H9 (cell line): ENCODE measurements at regions not wholly inside any gene's neighbourhood (a gene's known extent, or its start where the extent isn't known, plus 50 kb on each side); places are given as distances from the start of the nearest gene placed in this dataset.

Source experiments
- DNase-seq: peaks from one replicate; pipeline ENCODE4 v3.0.0-alpha.2; 2017
- H2AFZ ChIP-seq: one replicate; pipeline ENCODE4 v1.6.1; 2013; ENCODE audit warnings: mild to moderate bottlenecking, low read length, control low read depth, moderate library complexity
- H2AK5ac ChIP-seq: 2 replicates; pipeline ENCODE4 v1.6.1; 2013; ENCODE audit warnings: low read length, control low read depth, mixed read lengths; ENCODE audit not compliant: insufficient read length
- H2BK120ac ChIP-seq: one replicate; pipeline ENCODE4 v1.6.1; 2013; ENCODE audit warnings: low read depth, mild to moderate bottlenecking, low read length, control low read depth, inconsistent platforms; ENCODE audit not compliant: poor library complexity, severe bottlenecking
- H2BK12ac ChIP-seq: 2 replicates; pipeline ENCODE4 v1.6.1; 2013; ENCODE audit warnings: low read length, control low read depth, mixed read lengths, low read depth; ENCODE audit not compliant: insufficient read length
- H2BK15ac ChIP-seq: 2 replicates; pipeline ENCODE4 v1.6.1; 2013; ENCODE audit warnings: low read depth, low read length, control low read depth
- H2BK20ac ChIP-seq: one replicate; pipeline ENCODE4 v1.6.1; 2013; ENCODE audit warnings: low read depth, mild to moderate bottlenecking, low read length, control low read depth, inconsistent platforms; ENCODE audit not compliant: poor library complexity, severe bottlenecking
- H2BK5ac ChIP-seq: 2 replicates; pipeline ENCODE4 v1.6.1; 2013; ENCODE audit warnings: low read length, control low read depth, mixed read lengths; ENCODE audit not compliant: insufficient read length
- H3K14ac ChIP-seq: 2 replicates; pipeline ENCODE4 v1.6.1; 2013; ENCODE audit warnings: low read length, control low read depth; ENCODE audit not compliant: insufficient read depth
- H3K18ac ChIP-seq: 2 replicates; pipeline ENCODE4 v1.6.1; 2013; ENCODE audit warnings: low read depth, mild to moderate bottlenecking, mixed read lengths, low read length, control low read depth; ENCODE audit not compliant: insufficient read length
- H3K23ac ChIP-seq: 2 replicates; pipeline ENCODE4 v1.6.1; 2013; ENCODE audit warnings: low read length, control low read depth, mixed read lengths, low read depth; ENCODE audit not compliant: insufficient read length
- H3K23me2 ChIP-seq: 2 replicates; pipeline ENCODE4 v1.6.1; 2013; ENCODE audit warnings: low read depth, mild to moderate bottlenecking, mixed read lengths, low read length, control low read depth; ENCODE audit not compliant: insufficient read length, poor library complexity, severe bottlenecking
- H3K27ac ChIP-seq: 2 replicates; pipeline ENCODE4 v1.5.1; 2013; ENCODE audit warnings: low read length, control low read depth, mixed read lengths, low read depth; ENCODE audit not compliant: insufficient read length
- H3K27me3 ChIP-seq: 2 replicates; pipeline ENCODE4 v1.6.1; 2013; ENCODE audit warnings: low read length, control low read depth, inconsistent platforms; ENCODE audit not compliant: insufficient read depth
- H3K4ac ChIP-seq: 2 replicates; pipeline ENCODE4 v1.6.1; 2013; ENCODE audit warnings: low read depth, mild to moderate bottlenecking, control low read depth, inconsistent platforms, low read length, moderate library complexity
- H3K4me1 ChIP-seq: 2 replicates; pipeline ENCODE4 v1.6.1; 2013; ENCODE audit warnings: low read length, control low read depth, inconsistent platforms; ENCODE audit not compliant: insufficient read depth
- H3K4me2 ChIP-seq: 2 replicates; pipeline ENCODE4 v1.6.1; 2013; ENCODE audit warnings: low read length, control low read depth, mixed read lengths; ENCODE audit not compliant: insufficient read length, insufficient read depth
- H3K56ac ChIP-seq: 2 replicates; pipeline ENCODE4 v1.6.1; 2013; ENCODE audit warnings: low read depth, mild to moderate bottlenecking, mixed read lengths, low read length, control low read depth; ENCODE audit not compliant: insufficient read length
- H3K79me1 ChIP-seq: 2 replicates; pipeline ENCODE4 v1.6.1; 2013; ENCODE audit warnings: low read depth, mild to moderate bottlenecking, moderate library complexity, low read length, control low read depth, inconsistent platforms; ENCODE audit not compliant: insufficient read depth, poor library complexity, severe bottlenecking
- H3K79me2 ChIP-seq: 2 replicates; pipeline ENCODE4 v1.6.1; 2013; ENCODE audit warnings: low read length, control low read depth, inconsistent platforms; ENCODE audit not compliant: insufficient read depth
- H3K9ac ChIP-seq: 2 replicates; pipeline ENCODE4 v1.6.1; 2013; ENCODE audit warnings: low read length, control low read depth, mixed read lengths; ENCODE audit not compliant: insufficient read length; ENCODE audit errors: extremely low read depth
- H3K9me3 ChIP-seq: one replicate; pipeline ENCODE4 v1.6.1; 2013; ENCODE audit warnings: low read depth, low read length, inconsistent platforms; ENCODE audit not compliant: control insufficient read depth
- H3T11ph ChIP-seq: one replicate; pipeline ENCODE4 v1.6.1; 2013; ENCODE audit warnings: mild to moderate bottlenecking, low read length, control low read depth, inconsistent platforms
- H4K20me1 ChIP-seq: one replicate; pipeline ENCODE4 v1.6.1; 2013; ENCODE audit not compliant: control insufficient read depth, insufficient read length, insufficient read depth
- H4K5ac ChIP-seq: 2 replicates; pipeline ENCODE4 v1.6.1; 2013; ENCODE audit warnings: low read depth, mild to moderate bottlenecking, mixed read lengths, low read length, control low read depth; ENCODE audit not compliant: insufficient read length
- H4K8ac ChIP-seq: replicated peaks from 2 replicates; pipeline ENCODE4 v1.6.1; 2013; ENCODE audit warnings: low read length, control low read depth, mixed read lengths, low read depth; ENCODE audit not compliant: insufficient read length
- H4K91ac ChIP-seq: 2 replicates; pipeline ENCODE4 v1.6.1; 2013; ENCODE audit warnings: low read depth, mild to moderate bottlenecking, moderate library complexity, mixed read lengths, low read length, control low read depth; ENCODE audit not compliant: insufficient read length
- H3K27ac Mint-ChIP-seq, 3 experiments: 2 replicates in 2 of 3; 3 replicates in 1 of 3; pipeline ENCODE4 v1.8.0; 2020 to 2021; ENCODE audit warnings: mixed read lengths in 3 of 3, mild to moderate bottlenecking in 1 of 3, moderate library complexity in 1 of 3
- H3K27me3 Mint-ChIP-seq: 2 replicates; pipeline ENCODE4 v1.8.0; 2021; ENCODE audit warnings: low read depth, mild to moderate bottlenecking, moderate library complexity, mixed read lengths
- H3K36me3 Mint-ChIP-seq, 3 experiments: 2 replicates in 2 of 3; 3 replicates in 1 of 3; pipeline ENCODE4 v1.8.0; 2020 to 2021; ENCODE audit warnings: low read depth in 3 of 3, mixed read lengths in 3 of 3; ENCODE audit not compliant: insufficient read depth in 1 of 3
- H3K4me1 Mint-ChIP-seq, 2 experiments: 2 replicates each; pipeline ENCODE4 v1.8.0; 2020; ENCODE audit warnings: mixed read lengths in 2 of 2
- H3K4me3 Mint-ChIP-seq, 2 experiments: 2 replicates in 1 of 2; 3 replicates in 1 of 2; pipeline ENCODE4 v1.8.0; 2020 to 2021; ENCODE audit warnings: mild to moderate bottlenecking in 2 of 2, mixed read lengths in 2 of 2, moderate library complexity in 1 of 2
- H3K9me3 Mint-ChIP-seq, 2 experiments: 2 replicates in 1 of 2; 3 replicates in 1 of 2; pipeline ENCODE4 v1.8.0; 2020; ENCODE audit warnings: mild to moderate bottlenecking in 2 of 2, mixed read lengths in 2 of 2, moderate library complexity in 1 of 2
- WGBS: extraction: QIAGEN DNeasy Blood & Tissue Kit; methylation state at CpG from one replicate; pipeline ENCODE4 v1.1.7; 2013; ENCODE audit warnings: missing lambda C conversion rate, low lambda C conversion rate, mixed read lengths; ENCODE audit not compliant: insufficient read length; ENCODE audit errors: extremely low coverage; 5-methylcytosine and 5-hydroxymethylcytosine counted together
- TF ChIP-seq, protein P1 (sequence below): fragments of 200-600 bp; sonication (generic); conservative IDR thresholded peaks from 3 replicates; pipeline ENCODE4 v1.8.0; 2021; ENCODE audit warnings: antibody characterized with exemption, mild to moderate bottlenecking

GRCh38 chr10:87603769-87604168, 55.9 kb upstream of the PAPSS2 start:
- no peak overlapping the region for H3K4me2 ChIP-seq
- TF ChIP-seq, protein P1, sequence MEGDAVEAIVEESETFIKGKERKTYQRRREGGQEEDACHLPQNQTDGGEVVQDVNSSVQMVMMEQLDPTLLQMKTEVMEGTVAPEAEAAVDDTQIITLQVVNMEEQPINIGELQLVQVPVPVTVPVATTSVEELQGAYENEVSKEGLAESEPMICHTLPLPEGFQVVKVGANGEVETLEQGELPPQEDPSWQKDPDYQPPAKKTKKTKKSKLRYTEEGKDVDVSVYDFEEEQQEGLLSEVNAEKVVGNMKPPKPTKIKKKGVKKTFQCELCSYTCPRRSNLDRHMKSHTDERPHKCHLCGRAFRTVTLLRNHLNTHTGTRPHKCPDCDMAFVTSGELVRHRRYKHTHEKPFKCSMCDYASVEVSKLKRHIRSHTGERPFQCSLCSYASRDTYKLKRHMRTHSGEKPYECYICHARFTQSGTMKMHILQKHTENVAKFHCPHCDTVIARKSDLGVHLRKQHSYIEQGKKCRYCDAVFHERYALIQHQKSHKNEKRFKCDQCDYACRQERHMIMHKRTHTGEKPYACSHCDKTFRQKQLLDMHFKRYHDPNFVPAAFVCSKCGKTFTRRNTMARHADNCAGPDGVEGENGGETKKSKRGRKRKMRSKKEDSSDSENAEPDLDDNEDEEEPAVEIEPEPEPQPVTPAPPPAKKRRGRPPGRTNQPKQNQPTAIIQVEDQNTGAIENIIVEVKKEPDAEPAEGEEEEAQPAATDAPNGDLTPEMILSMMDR = no peak
- no peak overlapping the region for H3K23ac ChIP-seq
- no peak overlapping the region for H2BK12ac ChIP-seq
- no peak overlapping the region for H2AFZ ChIP-seq
- no peaks in the 10 kb centered on the region; the same call in 1 of the 2 replicates for H3K4me1 ChIP-seq
- no peaks in the 10 kb centered on the region for H3K23me2 ChIP-seq
- no peak overlapping the region for H3K18ac ChIP-seq
- H4K5ac ChIP-seq = no peak overlapping the region
- H2BK15ac ChIP-seq = no peak overlapping the region
- Mint-ChIP-seq H3K9me3 (peaks cover 0 to 3% of the 10 kb centered on the region in 2 experiments; a peak in 1 of 5 replicates), H3K4me1 (peaks cover 24 to 33% of the 10 kb centered on the region in 2 experiments), H3K27me3 (no peaks in the 10 kb centered on the region; the same call in 1 of the 2 replicates), H3K27ac (no peak overlapping the region; a peak in 1 of 7 replicates), H3K36me3 (peaks cover 0 to 3% (median 0%) of the 10 kb centered on the region in 3 experiments; a peak in 2 of 7 replicates), H3K4me3 (no peak overlapping the region)
- H2AK5ac ChIP-seq = no peak overlapping the region
- no peak overlapping the region for H3K14ac ChIP-seq
- no CpG with 5 or more reads among the region's 4 CpGs for WGBS
- no peak overlapping the region for H3K56ac ChIP-seq
- H3T11ph ChIP-seq = no peak overlapping the region
- H2BK120ac ChIP-seq = no peak overlapping the region
- no peak overlapping the region for H2BK20ac ChIP-seq
- H4K8ac ChIP-seq = no peak overlapping the region
- no peak for DNase-seq
- no peak overlapping the region for H2BK5ac ChIP-seq
- H3K9ac ChIP-seq = no peak overlapping the region
- H3K4ac ChIP-seq = no peak overlapping the region
- H4K91ac ChIP-seq = no peak overlapping the region
- no peaks in the 10 kb centered on the region for H3K79me1 ChIP-seq
- H3K9me3 ChIP-seq = no peaks in the 10 kb centered on the region
- no peaks in the 10 kb centered on the region for H4K20me1 ChIP-seq
- H3K27ac ChIP-seq = no peak overlapping the region
- H3K27me3 ChIP-seq = no peaks in the 10 kb centered on the region
- no peaks in the 10 kb centered on the region for H3K79me2 ChIP-seq
